ENCODE measurements at regions not wholly inside any gene's neighbourhood (a gene's known extent, or its start where the extent isn't known, plus 50 kb on each side); places are given as distances from the start of the nearest gene placed in this dataset.
"Not testable (repeated sequence)": the region's sequence is repeated elsewhere in the genome, so short reads cannot be mapped to it uniquely, and the experiment has no call there.

GRCh38 chr17:79552405-79552804, 58.4 kb downstream of the RBFOX3 start:
- H3K9me3 ChIP-seq (ENCODE audit: control insufficient read depth in 2 of 2, insufficient read depth in 1 of 2, low read length in 1 of 2), result no peaks in the 10 kb centered on the region
- peaks cover 0 to 2% of the 10 kb centered on the region in 2 donors for H3K27me3 ChIP-seq (ENCODE audit: control insufficient read depth in 2 of 2, insufficient read depth in 1 of 2, low read length in 1 of 2)
- no peak overlapping the region for H3K27ac ChIP-seq (ENCODE audit: low read depth in 1 of 2, low read length in 1 of 2)
- H3K4me3 ChIP-seq (ENCODE audit: low read length in 2 of 2), result no peak overlapping the region
- no peaks in the 10 kb centered on the region for H3K4me1 ChIP-seq (ENCODE audit: control insufficient read depth in 2 of 2, insufficient read depth in 2 of 2, low read length in 2 of 2)
- no peak for DNase-seq (ENCODE audit: low read depth in 6 of 9, low spot score in 9 of 9)
- no peaks in the 10 kb centered on the region for H3K36me3 ChIP-seq (ENCODE audit: control insufficient read depth in 2 of 2, insufficient read depth in 2 of 2, low read length in 1 of 2)
- 93% methylated on average over 3 of the region's 3 CpGs for WGBS

GRCh38 chr17:79549141-79549915, 61.5 kb downstream of the RBFOX3 start:
- Histone ChIP-seq H3K27ac (ENCODE audit: low read depth in 1 of 2, low read length in 1 of 2) (no peak overlapping the region), H3K4me3 (ENCODE audit: low read length in 2 of 2) (no peak overlapping the region), H3K36me3 (ENCODE audit: control insufficient read depth in 2 of 2, insufficient read depth in 2 of 2, low read length in 1 of 2) (no peaks in the 10 kb centered on the region), H3K9me3 (ENCODE audit: control insufficient read depth in 2 of 2, insufficient read depth in 1 of 2, low read length in 1 of 2) (no peaks in the 10 kb centered on the region), H3K27me3 (ENCODE audit: control insufficient read depth in 2 of 2, insufficient read depth in 1 of 2, low read length in 1 of 2) (no peaks in the 10 kb centered on the region), H3K4me1 (ENCODE audit: control insufficient read depth in 2 of 2, insufficient read depth in 2 of 2, low read length in 2 of 2) (no peaks in the 10 kb centered on the region)
- no peak for DNase-seq (ENCODE audit: low read depth in 6 of 9, low spot score in 9 of 9)
- WGBS, result 70% methylated on average over 10 of the region's 10 CpGs

- no peak for DNase-seq (ENCODE audit: low read depth in 6 of 9, low spot score in 9 of 9)
- Histone ChIP-seq H3K4me1 (ENCODE audit: control insufficient read depth in 2 of 2, insufficient read depth in 2 of 2, low read length in 2 of 2) (no peaks in the 10 kb centered on the region), H3K4me3 (ENCODE audit: low read length in 2 of 2) (no peak overlapping the region), H3K27ac (ENCODE audit: low read depth in 1 of 2, low read length in 1 of 2) (no peak overlapping the region), H3K27me3 (ENCODE audit: control insufficient read depth in 2 of 2, insufficient read depth in 1 of 2, low read length in 1 of 2) (no peaks in the 10 kb centered on the region), H3K36me3 (ENCODE audit: control insufficient read depth in 2 of 2, insufficient read depth in 2 of 2, low read length in 1 of 2) (no peaks in the 10 kb centered on the region), H3K9me3 (ENCODE audit: control insufficient read depth in 2 of 2, insufficient read depth in 1 of 2, low read length in 1 of 2) (no peaks in the 10 kb centered on the region)
- WGBS, result 87% methylated on average over 14 of the region's 14 CpGs
Observed at GRCh38 chr17:79548116-79548515, 62.7 kb downstream of the RBFOX3 start.

- DNase-seq (ENCODE audit: low read depth in 6 of 9, low spot score in 9 of 9), result no peak
- Histone ChIP-seq H3K27me3 (ENCODE audit: control insufficient read depth in 2 of 2, insufficient read depth in 1 of 2, low read length in 1 of 2) (no peaks in the 10 kb centered on the region), H3K9me3 (ENCODE audit: control insufficient read depth in 2 of 2, insufficient read depth in 1 of 2, low read length in 1 of 2) (no peaks in the 10 kb centered on the region), H3K4me3 (ENCODE audit: low read length in 2 of 2) (no peak overlapping the region), H3K36me3 (ENCODE audit: control insufficient read depth in 2 of 2, insufficient read depth in 2 of 2, low read length in 1 of 2) (no peaks in the 10 kb centered on the region), H3K4me1 (ENCODE audit: control insufficient read depth in 2 of 2, insufficient read depth in 2 of 2, low read length in 2 of 2) (no peaks in the 10 kb centered on the region), H3K27ac (ENCODE audit: low read depth in 1 of 2, low read length in 1 of 2) (no peak overlapping the region)
- WGBS, result 91% methylated on average over 10 of the region's 10 CpGs
Observed at GRCh38 chr17:79547586-79547985, 63.3 kb downstream of the RBFOX3 start.

GRCh38 chr17:79547171-79547570, 63.7 kb downstream of the RBFOX3 start:
- H3K9me3 ChIP-seq (ENCODE audit: control insufficient read depth in 2 of 2, insufficient read depth in 1 of 2, low read length in 1 of 2); H3K27me3 ChIP-seq (ENCODE audit: control insufficient read depth in 2 of 2, insufficient read depth in 1 of 2, low read length in 1 of 2); H3K36me3 ChIP-seq (ENCODE audit: control insufficient read depth in 2 of 2, insufficient read depth in 2 of 2, low read length in 1 of 2); DNase-seq (ENCODE audit: low read depth in 6 of 9, low spot score in 9 of 9); H3K4me1 ChIP-seq (ENCODE audit: control insufficient read depth in 2 of 2, insufficient read depth in 2 of 2, low read length in 2 of 2); H3K27ac ChIP-seq (ENCODE audit: low read depth in 1 of 2, low read length in 1 of 2); H3K4me3 ChIP-seq (ENCODE audit: low read length in 2 of 2): not testable (repeated sequence)
- WGBS, result 96% methylated on average over 12 of the region's 12 CpGs

DNA sequence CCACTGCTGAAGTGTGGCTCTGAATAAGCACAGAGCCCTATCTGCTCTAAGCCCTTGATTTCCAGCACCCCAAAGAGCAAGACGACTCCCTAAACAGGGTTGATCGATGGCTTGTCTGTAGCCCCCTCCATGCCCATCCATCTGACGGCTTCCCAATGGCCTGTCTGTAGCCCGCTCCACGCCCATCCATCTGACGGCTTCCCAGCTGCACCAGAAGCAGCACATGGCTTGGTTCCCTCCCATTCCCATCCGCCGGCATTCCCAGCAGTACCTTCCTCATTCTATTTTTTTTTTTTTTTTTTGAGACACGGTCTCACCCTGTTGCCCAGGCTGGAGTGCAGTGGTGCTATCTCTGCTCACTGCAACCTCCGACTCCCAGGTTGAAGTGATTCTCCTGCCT, 64.5 kb downstream of the RBFOX3 start:
- DNase-seq (ENCODE audit: low read depth in 6 of 9, low spot score in 9 of 9), result no peak
- H3K4me3 ChIP-seq (ENCODE audit: low read length in 2 of 2), result no peak overlapping the region
- no peaks in the 10 kb centered on the region for H3K27me3 ChIP-seq (ENCODE audit: control insufficient read depth in 2 of 2, insufficient read depth in 1 of 2, low read length in 1 of 2)
- no peaks in the 10 kb centered on the region for H3K36me3 ChIP-seq (ENCODE audit: control insufficient read depth in 2 of 2, insufficient read depth in 2 of 2, low read length in 1 of 2)
- H3K27ac ChIP-seq (ENCODE audit: low read depth in 1 of 2, low read length in 1 of 2), result no peak overlapping the region
- WGBS, result 86% methylated on average over 10 of the region's 10 CpGs
- H3K4me1 ChIP-seq (ENCODE audit: control insufficient read depth in 2 of 2, insufficient read depth in 2 of 2, low read length in 2 of 2), result no peaks in the 10 kb centered on the region
- no peaks in the 10 kb centered on the region for H3K9me3 ChIP-seq (ENCODE audit: control insufficient read depth in 2 of 2, insufficient read depth in 1 of 2, low read length in 1 of 2)

DNA sequence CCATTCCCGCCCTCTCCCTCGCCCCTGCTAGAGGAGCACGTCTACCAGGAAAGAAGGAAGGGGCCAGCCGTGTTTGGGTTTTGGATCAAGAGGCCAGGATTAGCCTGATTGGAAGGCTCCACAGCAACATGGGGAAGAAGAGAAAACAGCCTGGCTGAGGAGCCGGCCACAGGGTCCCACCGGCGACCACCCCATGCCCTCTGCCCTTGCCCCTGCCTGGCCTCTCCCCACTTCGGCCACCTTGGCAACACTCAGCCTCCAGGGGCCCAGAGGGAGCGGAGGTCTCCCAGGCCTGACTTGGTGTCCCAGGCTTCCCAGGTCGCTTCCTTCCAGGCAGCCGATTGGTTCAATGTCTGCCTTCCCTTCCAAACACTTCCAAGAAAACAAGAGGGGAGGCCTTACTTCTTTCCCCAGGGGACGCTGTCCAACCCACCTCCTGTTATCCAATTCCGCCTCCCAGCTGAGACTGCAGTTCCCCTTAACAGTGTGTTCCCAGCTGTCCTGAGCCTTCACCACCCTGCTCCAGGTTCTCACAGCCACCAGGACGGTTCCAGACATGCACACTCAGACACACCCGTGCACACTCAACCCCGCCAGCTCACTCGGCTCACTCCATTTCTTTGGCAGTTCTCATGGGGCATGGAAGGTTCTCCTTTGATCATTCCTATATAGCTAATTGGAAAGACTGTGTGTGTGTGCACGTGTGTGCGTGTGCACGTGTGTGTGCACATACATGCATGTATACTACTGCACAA, 65.4 kb downstream of the RBFOX3 start:
- no peak for DNase-seq (ENCODE audit: low read depth in 6 of 9, low spot score in 9 of 9)
- H3K9me3 ChIP-seq (ENCODE audit: control insufficient read depth in 2 of 2, insufficient read depth in 1 of 2, low read length in 1 of 2), result no peaks in the 10 kb centered on the region
- no peaks in the 10 kb centered on the region for H3K4me1 ChIP-seq (ENCODE audit: control insufficient read depth in 2 of 2, insufficient read depth in 2 of 2, low read length in 2 of 2)
- H3K4me3 ChIP-seq (ENCODE audit: low read length in 2 of 2), result no peak overlapping the region
- no peaks in the 10 kb centered on the region for H3K36me3 ChIP-seq (ENCODE audit: control insufficient read depth in 2 of 2, insufficient read depth in 2 of 2, low read length in 1 of 2)
- no peaks in the 10 kb centered on the region for H3K27me3 ChIP-seq (ENCODE audit: control insufficient read depth in 2 of 2, insufficient read depth in 1 of 2, low read length in 1 of 2)
- H3K27ac ChIP-seq (ENCODE audit: low read depth in 1 of 2, low read length in 1 of 2), result no peak overlapping the region
- 86% methylated on average over 20 of the region's 20 CpGs for WGBS

- H3K4me1 ChIP-seq (ENCODE audit: control insufficient read depth in 2 of 2, insufficient read depth in 2 of 2, low read length in 2 of 2), result no peaks in the 10 kb centered on the region
- H3K27ac ChIP-seq (ENCODE audit: low read depth in 1 of 2, low read length in 1 of 2), result no peak overlapping the region
- no peaks in the 10 kb centered on the region for H3K27me3 ChIP-seq (ENCODE audit: control insufficient read depth in 2 of 2, insufficient read depth in 1 of 2, low read length in 1 of 2)
- 90% methylated on average over 19 of the region's 19 CpGs for WGBS
- H3K36me3 ChIP-seq (ENCODE audit: control insufficient read depth in 2 of 2, insufficient read depth in 2 of 2, low read length in 1 of 2), result no peaks in the 10 kb centered on the region
- H3K9me3 ChIP-seq (ENCODE audit: control insufficient read depth in 2 of 2, insufficient read depth in 1 of 2, low read length in 1 of 2), result no peaks in the 10 kb centered on the region
- H3K4me3 ChIP-seq (ENCODE audit: low read length in 2 of 2), result no peak overlapping the region
- no peak for DNase-seq (ENCODE audit: low read depth in 6 of 9, low spot score in 9 of 9)
Observed at GRCh38 chr17:79544142-79544914, 66.5 kb downstream of the RBFOX3 start.

- no peaks in the 10 kb centered on the region for H3K9me3 ChIP-seq (ENCODE audit: control insufficient read depth in 2 of 2, insufficient read depth in 1 of 2, low read length in 1 of 2)
- no peaks in the 10 kb centered on the region for H3K27me3 ChIP-seq (ENCODE audit: control insufficient read depth in 2 of 2, insufficient read depth in 1 of 2, low read length in 1 of 2)
- no peak for DNase-seq (ENCODE audit: low read depth in 6 of 9, low spot score in 9 of 9)
- 60% methylated on average over 15 of the region's 15 CpGs for WGBS
- H3K27ac ChIP-seq (ENCODE audit: low read depth in 1 of 2, low read length in 1 of 2), result no peak overlapping the region
- no peak overlapping the region for H3K4me3 ChIP-seq (ENCODE audit: low read length in 2 of 2)
- no peaks in the 10 kb centered on the region for H3K36me3 ChIP-seq (ENCODE audit: control insufficient read depth in 2 of 2, insufficient read depth in 2 of 2, low read length in 1 of 2)
- H3K4me1 ChIP-seq (ENCODE audit: control insufficient read depth in 2 of 2, insufficient read depth in 2 of 2, low read length in 2 of 2), result no peaks in the 10 kb centered on the region
Observed at GRCh38 chr17:79543531-79543930, 67.3 kb downstream of the RBFOX3 start.

Measured in thymus (tissue), 11 donors.